HG03565 (cell line): ENCODE measurements at regions not wholly inside any gene's neighbourhood (a gene's known extent, or its start where the extent isn't known, plus 50 kb on each side); places are given as distances from the start of the nearest gene placed in this dataset.

ENCODE experiments used
- ATAC-seq: cut with Tn5 transposase; IDR thresholded peaks from one replicate; pipeline ENCODE4 v1.9.1; 2021; ENCODE audit warnings: mild to moderate bottlenecking, moderate library complexity; ENCODE audit not compliant: unreplicated experiment

- ATAC-seq: no peak
Observed at GRCh38 chr19:30674656-30675055, 302.5 kb downstream of the ZNF536 start.

GRCh38 chr19:30673336-30673735 lies 301.2 kb downstream of the ZNF536 start:
- no peak for ATAC-seq

DNA sequence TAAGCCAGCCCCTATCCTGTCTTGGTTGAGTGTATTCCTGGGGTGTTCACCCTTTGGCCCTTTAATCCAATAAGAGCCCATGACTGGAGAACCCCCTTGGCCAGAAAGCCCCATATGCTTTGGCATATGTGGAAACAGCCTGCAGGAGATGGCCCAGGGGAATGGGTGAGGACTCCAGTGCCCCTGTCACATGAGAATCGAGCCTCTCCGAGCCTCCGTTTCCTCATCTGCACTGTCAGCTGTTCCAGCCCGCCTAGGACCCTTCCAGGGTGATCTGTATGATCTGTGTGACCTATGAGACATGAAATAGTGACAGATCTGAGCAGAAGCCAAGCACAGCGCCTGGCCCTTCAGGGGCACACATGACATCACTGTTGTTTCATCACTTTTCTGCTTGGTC lies 300.7 kb downstream of the ZNF536 start:
- ATAC-seq: no peak

DNA sequence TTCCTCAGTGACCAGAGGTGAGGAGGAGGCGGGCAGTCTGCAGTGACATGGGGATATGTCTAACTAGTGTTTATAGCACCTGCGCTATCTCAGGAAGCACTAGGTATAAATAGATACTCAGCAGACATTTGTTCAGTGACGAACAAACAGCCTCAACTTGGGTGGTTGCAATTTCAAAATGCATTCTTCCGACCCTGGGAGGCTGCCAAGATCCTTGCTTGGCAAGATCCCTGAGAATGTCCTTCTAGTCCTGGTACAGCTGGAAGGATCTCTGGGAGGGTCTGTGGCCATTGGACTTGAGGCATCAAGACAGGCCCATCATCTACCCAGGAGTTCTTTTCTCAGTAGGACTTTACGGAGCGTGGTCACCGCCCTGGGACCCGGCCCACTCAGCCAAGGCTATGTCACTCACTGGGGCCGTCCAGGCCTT lies 299.5 kb downstream of the ZNF536 start:
- no peak for ATAC-seq

GRCh38 chr19:30671367-30671619 lies 299.1 kb downstream of the ZNF536 start:
- no peak for ATAC-seq

GRCh38 chr19:30670562-30671366 lies 298.6 kb downstream of the ZNF536 start:
- ATAC-seq: no peak

- ATAC-seq: no peak
Observed at GRCh38 chr19:30670011-30670329, 297.8 kb downstream of the ZNF536 start.

DNA sequence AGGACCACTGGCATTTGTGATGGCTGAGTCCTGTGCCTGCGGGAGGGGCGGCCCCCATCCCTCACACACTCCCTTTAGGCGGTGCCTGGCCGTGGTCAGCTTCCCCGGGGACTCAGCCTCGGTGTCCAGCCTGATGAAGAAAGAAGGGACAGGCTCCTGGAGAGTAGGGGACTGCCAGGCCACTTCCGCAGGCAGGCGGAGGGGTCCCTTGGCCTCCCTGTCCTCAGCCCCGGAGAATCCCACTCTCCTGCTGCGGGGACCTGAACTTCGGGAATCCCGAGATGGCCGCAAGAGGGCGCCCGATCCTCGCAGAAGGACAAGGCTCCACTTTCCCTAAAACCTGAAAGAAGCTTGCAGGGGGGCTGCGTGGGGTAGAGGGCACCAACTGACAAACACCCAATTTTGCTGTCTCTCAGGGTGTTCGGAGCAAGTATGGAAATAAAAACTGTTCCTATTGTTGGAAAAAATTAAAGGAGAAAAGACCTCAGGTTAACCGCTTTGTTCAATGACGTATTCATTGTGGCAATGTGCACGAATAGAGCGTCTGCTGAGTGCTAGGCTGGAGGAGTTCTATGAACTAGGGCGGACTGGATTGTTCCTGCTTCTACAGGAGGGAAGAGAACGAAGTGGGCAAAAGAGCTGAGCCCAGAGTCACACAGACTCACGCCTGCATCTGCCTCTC lies 297.3 kb downstream of the ZNF536 start:
- no peak for ATAC-seq

- no peak for ATAC-seq
Observed at GRCh38 chr19:30668521-30669155, 296.5 kb downstream of the ZNF536 start.

GRCh38 chr19:30667746-30668145 lies 295.6 kb downstream of the ZNF536 start:
- no peak for ATAC-seq

GRCh38 chr19:30667227-30667626 lies 295.0 kb downstream of the ZNF536 start:
- no peak for ATAC-seq

GRCh38 chr19:30666301-30666803 lies 294.2 kb downstream of the ZNF536 start:
- ATAC-seq: no peak

GRCh38 chr19:30665449-30665848 lies 293.3 kb downstream of the ZNF536 start:
- ATAC-seq: no peak

- no peak for ATAC-seq
Observed at GRCh38 chr19:30663611-30664174, 291.5 kb downstream of the ZNF536 start.

GRCh38 chr19:30662211-30662861 lies 290.2 kb downstream of the ZNF536 start:
- no peak for ATAC-seq

GRCh38 chr19:30659638-30660037 lies 287.5 kb downstream of the ZNF536 start:
- ATAC-seq: no peak

DNA sequence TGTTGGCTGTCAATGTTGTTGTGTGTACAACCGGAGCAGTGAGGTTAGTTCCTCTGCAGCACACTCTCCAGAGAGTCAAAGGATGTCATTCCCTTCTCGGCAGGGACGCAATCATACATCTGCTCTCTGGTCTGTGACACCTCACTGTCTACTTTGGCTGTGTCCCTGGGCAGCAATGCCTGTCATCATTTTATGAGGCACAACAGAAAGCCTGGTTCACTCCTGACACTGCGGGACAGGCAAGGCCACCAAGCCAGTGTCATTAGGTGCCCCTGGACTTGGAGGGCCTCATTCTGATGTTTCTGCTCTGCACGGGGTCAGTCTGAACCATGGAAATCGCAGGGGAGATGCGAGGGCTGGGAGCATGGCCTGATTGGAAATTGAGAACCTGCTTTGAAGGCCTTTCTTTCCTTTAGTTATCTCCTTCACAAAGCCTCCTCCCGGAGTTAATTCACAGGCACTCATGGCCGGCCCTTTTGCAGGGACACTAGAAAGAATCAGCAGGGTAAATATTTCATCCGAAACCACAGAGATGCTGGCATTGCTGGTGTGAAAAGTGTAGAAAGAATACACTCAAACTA lies 284.4 kb downstream of the ZNF536 start:
- ATAC-seq: no peak

GRCh38 chr19:30653646-30654386 lies 281.6 kb downstream of the ZNF536 start:
- no peak for ATAC-seq

DNA sequence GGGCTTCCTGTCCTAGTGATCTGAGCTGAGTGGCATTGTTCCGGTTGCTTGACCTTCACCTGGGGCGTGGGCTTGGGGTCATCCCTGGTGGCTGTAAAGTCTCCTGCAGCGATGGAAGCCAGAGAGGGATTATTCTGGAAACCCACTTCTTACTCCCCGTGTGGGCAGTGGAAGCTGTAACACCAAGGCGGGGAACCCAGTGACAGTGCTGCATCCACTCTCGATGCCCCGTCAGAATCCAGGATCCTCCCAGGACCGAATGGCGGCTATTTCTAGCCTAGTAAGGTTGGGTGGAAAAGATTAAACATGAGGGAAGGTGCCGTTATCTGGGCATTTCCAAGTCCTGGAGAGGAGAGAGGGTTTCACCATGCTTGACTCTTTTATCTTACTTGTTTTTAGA lies 280.6 kb downstream of the ZNF536 start:
- no peak for ATAC-seq

GRCh38 chr19:30651691-30652090 lies 279.5 kb downstream of the ZNF536 start:
- no peak for ATAC-seq
